T-cell (primary cell): ENCODE measurements at regions not wholly inside any gene's neighbourhood (a gene's known extent, or its start where the extent isn't known, plus 50 kb on each side); places are given as distances from the start of the nearest gene placed in this dataset.

Experiments used
- ATAC-seq, 4 experiments: fragments of 200-7000 bp in 3 of 4; fragments of 150-1000 bp in 1 of 4; cut with Tn5 transposase; replicated peaks in 1 of 4; 1 replicate in 3 of 4; 2 replicates in 1 of 4; pipeline ENCODE4 v1.10.0; 2021; ENCODE audit warnings: moderate library complexity in 3 of 4, mild to moderate bottlenecking in 2 of 4, moderate number of reproducible peaks in 1 of 4
- CTCF ChIA-PET, 2 donors: fragments of 300-600 bp; sonication (Branson Sonifier 250); formaldehyde crosslinking; loops; one replicate each; lab custom pipeline; 2022; ENCODE audit warnings: antibody characterized with exemption in 2 of 2; lab: Charles Lee
- POLR2A ChIA-PET, 2 donors: fragments of 300-600 bp; sonication (Branson Sonifier 250); formaldehyde crosslinking; loops; one replicate each; lab custom pipeline; 2022; ENCODE audit warnings: antibody characterized with exemption in 2 of 2; lab: Charles Lee
- DNase-seq, 35 experiments: peaks; one replicate each; pipeline versions ENCODE4 v3.0.0 to v3.0.0-alpha.2; 2013 to 2023
- H3K27ac ChIP-seq: one replicate; pipeline ENCODE4 v1.5.1; 2013; ENCODE audit warnings: low read length
- H3K27me3 ChIP-seq, 2 experiments: replicated peaks in 1 of 2; 1 replicate in 1 of 2; 2 replicates in 1 of 2; pipeline versions ENCODE4 v1.6.1 to v1.7.0; 2013; ENCODE audit warnings: low read length in 1 of 2, mixed read lengths in 1 of 2; ENCODE audit not compliant: control insufficient read depth in 2 of 2, insufficient read depth in 2 of 2; ENCODE audit errors: extremely low read depth in 1 of 2
- H3K36me3 ChIP-seq, 2 donors: 1 replicate in 1 of 2; 2 replicates in 1 of 2; pipeline versions ENCODE4 v1.6.1 to v1.7.0; 2013; ENCODE audit warnings: low read length in 1 of 2; ENCODE audit not compliant: control insufficient read depth in 2 of 2, insufficient read depth in 1 of 2; ENCODE audit errors: extremely low read depth in 1 of 2
- H3K4me1 ChIP-seq, 2 experiments: 1 replicate in 1 of 2; 2 replicates in 1 of 2; pipeline versions ENCODE4 v1.6.1 to v1.7.0; 2013; ENCODE audit warnings: low read length in 2 of 2, mixed read lengths in 1 of 2; ENCODE audit not compliant: insufficient read depth in 2 of 2, control insufficient read depth in 1 of 2; ENCODE audit errors: extremely low read depth in 1 of 2
- H3K4me3 ChIP-seq, 2 donors: 1 replicate in 1 of 2; 2 replicates in 1 of 2; pipeline versions ENCODE4 v1.5.1 to v1.7.0; 2013; ENCODE audit warnings: mild to moderate bottlenecking in 2 of 2, low read length in 1 of 2, moderate library complexity in 1 of 2; ENCODE audit not compliant: control insufficient read depth in 1 of 2; ENCODE audit errors: extremely low read depth in 1 of 2
- H3K9me3 ChIP-seq: 2 replicates; pipeline ENCODE4 v1.7.0; 2013
- H3K27ac Mint-ChIP-seq, 2 donors: one replicate each; pipeline ENCODE4 v1.8.0; 2020 to 2021; ENCODE audit warnings: mild to moderate bottlenecking in 2 of 2, mixed read lengths in 2 of 2
- H3K27me3 Mint-ChIP-seq, 2 donors: one replicate each; pipeline ENCODE4 v1.8.0; 2021 to 2022; ENCODE audit warnings: mixed read lengths in 2 of 2
- H3K36me3 Mint-ChIP-seq: one replicate; pipeline ENCODE4 v1.8.0; 2021; ENCODE audit warnings: mixed read lengths
- H3K4me1 Mint-ChIP-seq, 3 donors: one replicate each; pipeline ENCODE4 v1.8.0; 2020 to 2022; ENCODE audit warnings: mixed read lengths in 3 of 3, mild to moderate bottlenecking in 1 of 3
- H3K4me3 Mint-ChIP-seq, 3 donors: one replicate each; pipeline ENCODE4 v1.8.0; 2020 to 2022; ENCODE audit warnings: mild to moderate bottlenecking in 3 of 3, mixed read lengths in 3 of 3, moderate library complexity in 3 of 3
- H3K9me3 Mint-ChIP-seq, 3 donors: one replicate each; pipeline ENCODE4 v1.8.0; 2020 to 2022; ENCODE audit warnings: mixed read lengths in 3 of 3
- WGBS: methylation state at CpG from one replicate; pipeline ENCODE4 v1.1.5; 2013; ENCODE audit warnings: missing lambda C conversion rate; ENCODE audit not compliant: insufficient coverage; 5-methylcytosine and 5-hydroxymethylcytosine counted together

GRCh38 chr4:59314637-59315036 is 1885.5 kb upstream of the ADGRL3 start:
- H3K36me3 ChIP-seq, result no peaks in the 10 kb centered on the region
- Mint-ChIP-seq H3K4me3 (no peak overlapping the region), H3K36me3 (no peaks in the 10 kb centered on the region), H3K9me3 (peaks cover 0 to 25% (median 12%) of the 10 kb centered on the region in 3 donors), H3K27ac (no peak overlapping the region), H3K4me1 (no peaks in the 10 kb centered on the region), H3K27me3 (no peaks in the 10 kb centered on the region)
- CTCF ChIA-PET, result no interaction called here
- no peak overlapping the region for H3K4me3 ChIP-seq
- no peaks in the 10 kb centered on the region for H3K27me3 ChIP-seq
- no peak overlapping the region for H3K27ac ChIP-seq
- no CpG with 5 or more reads among the region's 1 CpG for WGBS
- no peaks in the 10 kb centered on the region for H3K4me1 ChIP-seq
- no peak for ATAC-seq
- H3K9me3 ChIP-seq, result no peaks in the 10 kb centered on the region
- no peak for DNase-seq
- POLR2A ChIA-PET, result no interaction called here

- Histone ChIP-seq H3K9me3 (no peaks in the 10 kb centered on the region), H3K27ac (no peak overlapping the region), H3K4me1 (no peaks in the 10 kb centered on the region), H3K4me3 (no peak overlapping the region), H3K27me3 (no peaks in the 10 kb centered on the region), H3K36me3 (no peaks in the 10 kb centered on the region)
- ATAC-seq (no peak), DNase-seq (no peak)
- peaks cover 7 to 16% (median 15%) of the 10 kb centered on the region in 3 donors for H3K9me3 Mint-ChIP-seq
- H3K4me3 Mint-ChIP-seq, result no peak overlapping the region
- no peaks in the 10 kb centered on the region for H3K27me3 Mint-ChIP-seq
- no peaks in the 10 kb centered on the region for H3K36me3 Mint-ChIP-seq
- no peaks in the 10 kb centered on the region for H3K4me1 Mint-ChIP-seq
- CTCF ChIA-PET, result no interaction called here
- POLR2A ChIA-PET, result no interaction called here
- H3K27ac Mint-ChIP-seq, result no peak overlapping the region
These were observed 1860.5 kb upstream of the ADGRL3 start for GRCh38 chr4:59339631-59340030.

GRCh38 chr4:59341506-59341905 is 1858.6 kb upstream of the ADGRL3 start:
- no peak overlapping the region for H3K27ac Mint-ChIP-seq
- no peak overlapping the region for H3K27ac ChIP-seq
- H3K4me3 Mint-ChIP-seq, result no peak overlapping the region
- peaks cover 7 to 27% (median 18%) of the 10 kb centered on the region in 3 donors for H3K9me3 Mint-ChIP-seq
- no peaks in the 10 kb centered on the region for H3K36me3 ChIP-seq
- H3K4me3 ChIP-seq, result no peak overlapping the region
- H3K27me3 Mint-ChIP-seq, result no peaks in the 10 kb centered on the region
- DNase-seq (no peak), ATAC-seq (no peak)
- no peaks in the 10 kb centered on the region for H3K27me3 ChIP-seq
- H3K36me3 Mint-ChIP-seq, result no peaks in the 10 kb centered on the region
- no peaks in the 10 kb centered on the region for H3K9me3 ChIP-seq
- no peaks in the 10 kb centered on the region for H3K4me1 Mint-ChIP-seq
- CTCF ChIA-PET, result no interaction called here
- POLR2A ChIA-PET, result no interaction called here
- no peaks in the 10 kb centered on the region for H3K4me1 ChIP-seq

GRCh38 chr4:59348949-59349348 is 1851.2 kb upstream of the ADGRL3 start:
- Mint-ChIP-seq H3K27me3 (no peaks in the 10 kb centered on the region), H3K4me1 (no peaks in the 10 kb centered on the region), H3K27ac (no peak overlapping the region), H3K36me3 (no peaks in the 10 kb centered on the region), H3K9me3 (peaks cover 7 to 29% (median 14%) of the 10 kb centered on the region in 3 donors), H3K4me3 (no peak overlapping the region)
- Histone ChIP-seq H3K27ac (no peak overlapping the region), H3K27me3 (no peaks in the 10 kb centered on the region), H3K4me1 (no peaks in the 10 kb centered on the region), H3K4me3 (no peak overlapping the region), H3K9me3 (no peaks in the 10 kb centered on the region), H3K36me3 (no peaks in the 10 kb centered on the region)
- CTCF ChIA-PET, result no interaction called here
- DNase-seq (no peak), ATAC-seq (no peak)
- POLR2A ChIA-PET, result no interaction called here

- H3K9me3 Mint-ChIP-seq, result peaks cover 0 to 26% (median 6%) of the 10 kb centered on the region in 3 donors
- H3K27me3 Mint-ChIP-seq, result no peaks in the 10 kb centered on the region
- DNase-seq (no peak), ATAC-seq (no peak)
- H3K4me1 Mint-ChIP-seq, result no peaks in the 10 kb centered on the region
- H3K27me3 ChIP-seq, result no peaks in the 10 kb centered on the region
- no peak overlapping the region for H3K27ac ChIP-seq
- H3K36me3 Mint-ChIP-seq, result no peaks in the 10 kb centered on the region
- no peak overlapping the region for H3K4me3 Mint-ChIP-seq
- H3K4me3 ChIP-seq, result no peak overlapping the region
- no peak overlapping the region for H3K27ac Mint-ChIP-seq
- CTCF ChIA-PET, result no interaction called here
- H3K36me3 ChIP-seq, result no peaks in the 10 kb centered on the region
- POLR2A ChIA-PET, result no interaction called here
- no peaks in the 10 kb centered on the region for H3K9me3 ChIP-seq
- no peaks in the 10 kb centered on the region for H3K4me1 ChIP-seq
These were observed 1830.9 kb upstream of the ADGRL3 start for GRCh38 chr4:59369229-59369628.

GRCh38 chr4:59374416-59374815 is 1825.7 kb upstream of the ADGRL3 start:
- Mint-ChIP-seq H3K4me3 (no peak overlapping the region), H3K9me3 (peaks cover 4 to 32% (median 10%) of the 10 kb centered on the region in 3 donors), H3K4me1 (no peaks in the 10 kb centered on the region), H3K36me3 (no peaks in the 10 kb centered on the region), H3K27me3 (no peaks in the 10 kb centered on the region), H3K27ac (no peak overlapping the region)
- CTCF ChIA-PET, result no interaction called here
- POLR2A ChIA-PET, result no interaction called here
- Histone ChIP-seq H3K36me3 (no peaks in the 10 kb centered on the region), H3K27ac (no peak overlapping the region), H3K4me3 (no peak overlapping the region), H3K27me3 (no peaks in the 10 kb centered on the region), H3K9me3 (no peaks in the 10 kb centered on the region), H3K4me1 (no peaks in the 10 kb centered on the region)
- no peak for ATAC-seq
- no peak for DNase-seq
- 60% methylated on average over 1 of the region's 3 CpGs for WGBS

- Mint-ChIP-seq H3K9me3 (peaks cover 7 to 23% (median 19%) of the 10 kb centered on the region in 3 donors), H3K4me3 (no peak overlapping the region), H3K27me3 (no peaks in the 10 kb centered on the region), H3K4me1 (no peaks in the 10 kb centered on the region), H3K27ac (no peak overlapping the region), H3K36me3 (no peaks in the 10 kb centered on the region)
- WGBS, result no CpG with 5 or more reads among the region's 2 CpGs
- Histone ChIP-seq H3K27me3 (no peaks in the 10 kb centered on the region), H3K27ac (no peak overlapping the region), H3K4me3 (no peak overlapping the region), H3K9me3 (no peaks in the 10 kb centered on the region), H3K36me3 (no peaks in the 10 kb centered on the region), H3K4me1 (no peaks in the 10 kb centered on the region)
- ChIA-PET CTCF (no interaction called here), POLR2A (no interaction called here)
- DNase-seq (no peak), ATAC-seq (no peak)
These were observed 1819.2 kb upstream of the ADGRL3 start for GRCh38 chr4:59380841-59381366.
